Activated naive CD4-positive, alpha-beta T cell treated with anti-CD3 and anti-CD28 coated beads, Interleukin-2, amount 50 U/mL, for 72 hours (primary cell): ENCODE measurements at regions not wholly inside any gene's neighbourhood (a gene's known extent, or its start where the extent isn't known, plus 50 kb on each side); places are given as distances from the start of the nearest gene placed in this dataset.

Experiments
- ATAC-seq, 2 donors: fragments of 150-1000 bp; cut with Tn5 transposase; 2 replicates each; pipeline ENCODE4 v1.10.0; 2021; ENCODE audit warnings: mild to moderate bottlenecking in 2 of 2, moderate library complexity in 2 of 2
- DNase-seq, 2 donors: peaks; one replicate each; pipeline ENCODE4 v3.0.0; 2021 to 2022; ENCODE audit warnings: low spot score in 2 of 2
- H3K27ac Mint-ChIP-seq, 2 donors: one replicate each; pipeline ENCODE4 v1.8.0; 2022; ENCODE audit warnings: mild to moderate bottlenecking in 2 of 2, mixed read lengths in 2 of 2
- H3K36me3 Mint-ChIP-seq, 2 donors: one replicate each; pipeline ENCODE4 v1.8.0; 2022; ENCODE audit warnings: mixed read lengths in 2 of 2
- H3K9me3 Mint-ChIP-seq, 2 donors: one replicate each; pipeline ENCODE4 v1.8.0; 2022; ENCODE audit warnings: mixed read lengths in 2 of 2

GRCh38 chr22:48268771-48269552, 1506.5 kb downstream of the TBC1D22A start:
- no peak for ATAC-seq
- no peaks in the 10 kb centered on the region for H3K9me3 Mint-ChIP-seq
- H3K36me3 Mint-ChIP-seq, result no peaks in the 10 kb centered on the region
- no peak for DNase-seq
- H3K27ac Mint-ChIP-seq, result no peak overlapping the region

GRCh38 chr22:48268293-48268692, 1505.8 kb downstream of the TBC1D22A start:
- no peak for ATAC-seq
- Mint-ChIP-seq H3K27ac (no peak overlapping the region), H3K9me3 (no peaks in the 10 kb centered on the region), H3K36me3 (no peaks in the 10 kb centered on the region)
- no peak for DNase-seq

DNA sequence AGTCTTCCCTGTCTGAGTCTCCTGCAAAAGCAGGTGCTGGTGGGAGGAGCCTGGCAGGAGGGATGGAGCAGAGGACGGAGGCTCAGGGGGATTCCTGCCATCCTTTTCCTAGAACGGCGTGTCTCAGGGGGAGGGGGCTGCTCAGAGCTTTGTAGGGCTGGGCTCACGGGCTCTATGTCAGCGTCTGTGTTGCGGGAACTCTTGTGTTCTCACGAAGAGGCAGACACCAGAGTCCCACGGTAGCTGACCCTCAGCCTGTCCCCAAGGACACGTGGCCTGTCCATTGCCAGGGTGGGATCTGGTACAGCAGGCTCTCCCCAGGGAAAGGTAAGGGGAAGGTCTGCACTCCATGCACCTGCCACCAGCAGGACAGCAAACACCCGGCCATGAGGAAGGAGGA, 1505.2 kb downstream of the TBC1D22A start:
- Mint-ChIP-seq H3K9me3 (no peaks in the 10 kb centered on the region), H3K36me3 (no peaks in the 10 kb centered on the region), H3K27ac (no peak overlapping the region)
- DNase-seq, result no peak
- ATAC-seq, result no peak

DNA sequence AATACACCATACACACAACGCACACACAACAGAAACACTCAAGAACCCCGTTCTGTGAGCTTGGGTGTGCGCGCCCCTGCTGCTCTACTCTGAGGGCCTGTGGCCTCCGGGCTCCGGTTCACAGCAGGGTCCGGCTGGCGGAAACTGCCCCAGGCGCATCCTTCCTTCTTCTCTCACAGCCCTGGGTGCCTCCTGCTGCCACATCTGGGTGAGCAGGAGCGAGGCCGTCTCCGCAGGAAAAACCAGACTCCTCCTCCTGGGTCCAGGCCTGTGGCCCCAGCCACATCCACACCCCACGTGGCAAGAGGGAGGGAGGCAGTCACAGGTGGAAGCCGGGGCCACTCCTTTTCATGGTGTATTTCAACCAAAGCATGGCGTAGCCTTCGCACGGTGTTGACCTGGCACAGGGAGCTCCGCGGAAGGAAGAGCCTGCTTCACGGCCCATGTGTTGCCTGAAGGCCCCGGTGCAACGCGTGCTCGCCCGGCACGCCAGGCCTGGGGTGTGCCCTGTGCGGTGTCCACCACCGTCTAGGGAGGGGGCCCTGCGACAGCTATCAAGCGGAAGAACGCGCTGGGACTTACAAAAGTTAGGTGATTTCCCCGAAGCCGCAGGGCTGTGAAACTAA, 1502.7 kb downstream of the TBC1D22A start:
- ATAC-seq (no peak), DNase-seq (no peak)

GRCh38 chr22:48264586-48264985, 1502.1 kb downstream of the TBC1D22A start:
- Mint-ChIP-seq H3K9me3 (no peaks in the 10 kb centered on the region), H3K27ac (no peak overlapping the region), H3K36me3 (no peaks in the 10 kb centered on the region)
- DNase-seq (no peak), ATAC-seq (no peak)

More for the DNA sequence above, 1502.7 kb downstream of the TBC1D22A start:
- no peaks in the 10 kb centered on the region for H3K36me3 Mint-ChIP-seq
- no peaks in the 10 kb centered on the region for H3K9me3 Mint-ChIP-seq
- H3K27ac Mint-ChIP-seq, result no peak overlapping the region

DNA sequence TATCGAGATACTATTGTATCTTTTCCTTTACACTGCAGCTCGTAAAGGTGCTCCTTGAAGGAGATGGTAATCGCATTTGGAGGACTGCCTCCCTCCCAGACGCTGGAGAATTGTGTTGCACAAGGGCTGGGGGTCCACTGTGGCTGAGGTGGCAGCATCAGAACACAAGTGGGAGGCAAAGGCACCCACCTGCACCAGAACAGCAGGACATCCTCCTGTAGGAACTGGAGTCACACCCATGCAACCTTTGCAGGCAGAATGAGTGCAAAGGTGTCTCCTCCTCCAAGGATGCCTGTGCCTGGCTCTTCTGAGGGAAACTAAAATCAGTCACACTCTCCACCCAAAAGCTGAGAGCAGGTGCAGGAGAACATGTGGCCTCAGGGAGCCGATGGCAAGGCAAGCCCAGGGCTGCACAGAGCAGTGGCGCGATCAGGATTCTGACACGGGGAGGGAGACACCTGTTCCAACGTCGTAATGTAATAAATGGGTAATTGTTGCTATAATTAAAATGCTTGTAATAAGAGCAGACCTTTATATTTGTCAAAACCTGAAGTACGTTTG, 1501.4 kb downstream of the TBC1D22A start:
- Mint-ChIP-seq H3K9me3 (no peaks in the 10 kb centered on the region), H3K27ac (no peak overlapping the region), H3K36me3 (no peaks in the 10 kb centered on the region)
- DNase-seq, result no peak
- ATAC-seq, result no peak

- Mint-ChIP-seq H3K9me3 (no peaks in the 10 kb centered on the region), H3K27ac (no peak overlapping the region), H3K36me3 (no peaks in the 10 kb centered on the region)
- ATAC-seq (no peak), DNase-seq (no peak)
Observed at GRCh38 chr22:48263431-48263765, 1500.9 kb downstream of the TBC1D22A start.

DNA sequence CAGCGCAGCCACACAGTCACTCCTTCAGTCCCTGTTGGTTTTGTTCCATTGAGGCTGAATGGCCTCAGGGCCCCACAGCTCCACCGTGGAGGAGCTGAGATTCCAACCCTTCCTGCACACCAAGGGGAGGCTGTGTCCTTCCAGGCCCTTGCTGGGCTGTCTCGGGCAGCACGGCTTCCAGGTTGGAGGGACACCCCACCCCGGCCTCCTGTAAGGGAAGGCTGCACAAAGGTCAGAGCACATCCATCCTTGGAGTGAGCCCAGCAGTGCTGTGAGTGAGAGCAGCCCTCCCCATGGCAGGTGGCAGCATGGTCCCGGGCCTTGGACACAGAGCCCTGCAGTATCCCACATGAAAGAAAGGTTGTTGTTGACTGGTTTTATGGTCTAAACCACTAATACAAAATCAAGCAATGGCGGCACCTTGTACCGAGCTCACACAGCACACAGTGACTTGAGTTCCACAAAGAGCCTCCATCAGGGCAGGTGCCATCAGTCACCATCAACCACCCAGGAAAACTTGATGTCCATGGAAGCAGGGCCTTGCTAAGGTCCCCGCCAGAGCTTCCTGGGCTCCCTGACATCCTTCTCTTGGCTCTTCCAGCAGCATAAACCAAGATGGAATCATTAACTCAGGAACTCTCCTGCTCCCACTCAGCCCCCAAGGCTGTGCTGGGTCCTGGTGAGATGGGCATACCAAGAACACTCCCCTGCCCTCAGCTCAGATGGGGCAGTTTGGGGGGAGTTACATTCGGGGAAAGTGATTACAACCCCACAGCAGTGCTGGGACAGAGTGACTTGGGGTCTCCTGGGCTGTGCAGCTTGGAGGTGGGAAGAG, 1500.4 kb downstream of the TBC1D22A start:
- DNase-seq (no peak), ATAC-seq (no peak)
- Mint-ChIP-seq H3K36me3 (no peaks in the 10 kb centered on the region), H3K27ac (no peak overlapping the region), H3K9me3 (no peaks in the 10 kb centered on the region)

- Mint-ChIP-seq H3K27ac (no peak overlapping the region), H3K9me3 (no peaks in the 10 kb centered on the region), H3K36me3 (no peaks in the 10 kb centered on the region)
- DNase-seq (no peak), ATAC-seq (no peak)
Observed at GRCh38 chr22:48261706-48262105, 1499.3 kb downstream of the TBC1D22A start.

- no peaks in the 10 kb centered on the region for H3K9me3 Mint-ChIP-seq
- no peak overlapping the region for H3K27ac Mint-ChIP-seq
- no peak for DNase-seq
- no peak for ATAC-seq
- H3K36me3 Mint-ChIP-seq, result no peaks in the 10 kb centered on the region
Observed at GRCh38 chr22:48261048-48261621, 1498.7 kb downstream of the TBC1D22A start.

DNA sequence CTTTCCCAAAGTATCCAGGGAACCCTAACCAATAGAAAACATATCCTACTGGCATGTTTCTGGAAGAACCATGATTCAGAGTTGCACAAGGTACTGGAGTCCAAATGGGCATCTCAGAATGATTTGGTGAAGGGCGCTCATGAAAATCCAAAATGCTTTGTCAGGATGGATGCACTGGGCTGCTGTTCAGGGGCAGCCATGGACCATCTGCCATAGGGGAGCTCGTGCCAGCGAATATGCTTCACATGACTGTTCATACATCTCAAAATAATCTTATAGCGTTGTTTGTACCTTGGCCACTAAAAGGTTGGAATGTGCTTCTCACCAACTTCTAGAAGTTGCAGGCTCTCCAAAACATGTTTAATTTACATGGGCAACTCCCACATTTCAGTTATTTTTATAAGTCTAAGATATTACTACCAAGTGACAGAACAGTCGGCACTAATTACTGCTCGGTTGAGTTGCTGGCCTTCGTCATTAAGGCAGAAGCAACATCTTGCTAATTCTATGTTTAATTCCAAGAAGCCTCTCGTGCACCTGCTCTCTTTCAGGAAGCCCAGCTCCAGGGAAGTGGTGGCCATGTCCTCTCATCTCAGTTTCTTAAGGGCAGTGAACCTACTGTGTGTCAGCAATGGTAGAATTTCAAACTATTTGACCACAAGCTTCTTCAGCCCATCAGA, 1497.7 kb downstream of the TBC1D22A start:
- DNase-seq, result no peak
- H3K36me3 Mint-ChIP-seq, result no peaks in the 10 kb centered on the region
- ATAC-seq, result no peak
- H3K27ac Mint-ChIP-seq, result no peak overlapping the region
- H3K9me3 Mint-ChIP-seq, result no peaks in the 10 kb centered on the region

- H3K9me3 Mint-ChIP-seq, result no peaks in the 10 kb centered on the region
- DNase-seq (no peak), ATAC-seq (no peak)
- H3K27ac Mint-ChIP-seq, result no peak overlapping the region
- H3K36me3 Mint-ChIP-seq, result no peaks in the 10 kb centered on the region
Observed at GRCh38 chr22:48258811-48259210, 1496.4 kb downstream of the TBC1D22A start.

- no peaks in the 10 kb centered on the region for H3K9me3 Mint-ChIP-seq
- H3K27ac Mint-ChIP-seq, result no peak overlapping the region
- no peak for DNase-seq
- no peak for ATAC-seq
- H3K36me3 Mint-ChIP-seq, result no peaks in the 10 kb centered on the region
Observed at GRCh38 chr22:48258064-48258701, 1495.7 kb downstream of the TBC1D22A start.

GRCh38 chr22:48257685-48258055, 1495.2 kb downstream of the TBC1D22A start:
- no peak for ATAC-seq
- DNase-seq, result no peak
- Mint-ChIP-seq H3K9me3 (no peaks in the 10 kb centered on the region), H3K36me3 (no peaks in the 10 kb centered on the region), H3K27ac (no peak overlapping the region)

GRCh38 chr22:48256776-48257684, 1494.6 kb downstream of the TBC1D22A start:
- Mint-ChIP-seq H3K27ac (no peak overlapping the region), H3K9me3 (no peaks in the 10 kb centered on the region), H3K36me3 (no peaks in the 10 kb centered on the region)
- DNase-seq, result no peak
- ATAC-seq, result no peak
